ACC112 (cell line): ENCODE measurements at regions not wholly inside any gene's neighbourhood (a gene's known extent, or its start where the extent isn't known, plus 50 kb on each side); places are given as distances from the start of the nearest gene placed in this dataset.
"Not testable (repeated sequence)": the region's sequence is repeated elsewhere in the genome, so short reads cannot be mapped to it uniquely, and the experiment has no call there.

Experiments used
- H2AFZ ChIP-seq: fragments of 200-600 bp; sonication (generic); one replicate; pipeline ENCODE4 v1.6.0; 2017; ENCODE audit warnings: antibody characterized with exemption, low read length; ENCODE audit not compliant: unreplicated experiment
- H3K27ac ChIP-seq: fragments of 200-600 bp; sonication (generic); 2 replicates; pipeline ENCODE4 v1.5.1; 2014; ENCODE audit warnings: low read depth, mild to moderate bottlenecking, antibody characterized with exemption, low read length, moderate library complexity
- H3K27me3 ChIP-seq: fragments of 200-600 bp; sonication (generic); 2 replicates; pipeline ENCODE4 v1.6.1; 2014; ENCODE audit warnings: mild to moderate bottlenecking, antibody characterized with exemption, low read length, moderate library complexity, mixed read lengths; ENCODE audit not compliant: insufficient read depth
- H3K36me3 ChIP-seq: fragments of 200-600 bp; sonication (generic); 2 replicates; pipeline ENCODE4 v1.6.1; 2016; ENCODE audit warnings: mild to moderate bottlenecking, antibody characterized with exemption, low read length, moderate library complexity, mixed read lengths; ENCODE audit not compliant: insufficient read depth
- H3K4me1 ChIP-seq: fragments of 200-600 bp; sonication (generic); one replicate; pipeline ENCODE4 v1.6.1; 2016; ENCODE audit warnings: low read length, mixed read lengths; ENCODE audit not compliant: insufficient read depth, unreplicated experiment, control insufficient read depth
- H3K4me3 ChIP-seq: fragments of 200-600 bp; sonication (generic); 2 replicates; pipeline ENCODE4 v1.5.1; 2014; ENCODE audit warnings: mild to moderate bottlenecking, low read depth, low read length
- H3K79me2 ChIP-seq: fragments of 200-600 bp; sonication (generic); one replicate; pipeline ENCODE4 v1.6.0; 2016; ENCODE audit warnings: low read length; ENCODE audit not compliant: control insufficient read depth, unreplicated experiment, insufficient read depth

- peaks cover 3% of the 10 kb centered on the region for H3K4me1 ChIP-seq
- no peak overlapping the region for H2AFZ ChIP-seq
- H3K27ac ChIP-seq = no peak overlapping the region
- H3K79me2 ChIP-seq = no peaks in the 10 kb centered on the region
- H3K27me3 ChIP-seq = no peaks in the 10 kb centered on the region
- H3K36me3 ChIP-seq = no peaks in the 10 kb centered on the region
- H3K4me3 ChIP-seq = no peak overlapping the region
Measured at GRCh38 chr7:121621937-121622336, 225.8 kb upstream of the FAM3C start.

- Histone ChIP-seq H3K79me2 (no peaks in the 10 kb centered on the region), H3K36me3 (no peaks in the 10 kb centered on the region), H3K4me1 (peaks cover 3% of the 10 kb centered on the region), H3K27ac (no peak overlapping the region), H2AFZ (no peak overlapping the region), H3K27me3 (no peaks in the 10 kb centered on the region), H3K4me3 (no peak overlapping the region)
Measured at GRCh38 chr7:121620953-121621606, 225.0 kb upstream of the FAM3C start.

- H3K4me1 ChIP-seq = peaks cover 3% of the 10 kb centered on the region
- H3K79me2 ChIP-seq = no peaks in the 10 kb centered on the region
- H3K27ac ChIP-seq = no peak overlapping the region
- H3K4me3 ChIP-seq = no peak overlapping the region
- H3K36me3 ChIP-seq = no peaks in the 10 kb centered on the region
- no peak overlapping the region for H2AFZ ChIP-seq
- no peaks in the 10 kb centered on the region for H3K27me3 ChIP-seq
Measured at GRCh38 chr7:121620206-121620605, 224.1 kb upstream of the FAM3C start.

GRCh38 chr7:121618182-121618581 lies 222.1 kb upstream of the FAM3C start:
- Histone ChIP-seq H3K79me2 (no peaks in the 10 kb centered on the region), H3K4me3 (no peak overlapping the region), H3K27me3 (no peaks in the 10 kb centered on the region), H3K27ac (no peak overlapping the region), H3K36me3 (no peaks in the 10 kb centered on the region), H2AFZ (no peak overlapping the region), H3K4me1 (peaks cover 1% of the 10 kb centered on the region)

GRCh38 chr7:121610243-121610642 lies 214.1 kb upstream of the FAM3C start:
- Histone ChIP-seq H3K36me3 (no peaks in the 10 kb centered on the region), H2AFZ (no peak overlapping the region), H3K4me3 (no peak overlapping the region), H3K27me3 (no peaks in the 10 kb centered on the region), H3K4me1 (peaks cover 6% of the 10 kb centered on the region), H3K79me2 (no peaks in the 10 kb centered on the region), H3K27ac (no peak overlapping the region)

- Histone ChIP-seq H3K4me3 (no peak overlapping the region), H3K36me3 (no peaks in the 10 kb centered on the region), H3K27ac (no peak overlapping the region), H3K4me1 (peaks cover 17% of the 10 kb centered on the region), H3K27me3 (no peaks in the 10 kb centered on the region), H3K79me2 (no peaks in the 10 kb centered on the region), H2AFZ (no peak overlapping the region)
Measured at GRCh38 chr7:121609208-121609607, 213.1 kb upstream of the FAM3C start.

- Histone ChIP-seq H3K4me1 (peaks cover 21% of the 10 kb centered on the region), H3K27me3 (no peaks in the 10 kb centered on the region)
Measured at GRCh38 chr7:121608785-121609184, 212.7 kb upstream of the FAM3C start.

GRCh38 chr7:121608183-121608582 lies 212.1 kb upstream of the FAM3C start:
- peaks cover 21% of the 10 kb centered on the region for H3K4me1 ChIP-seq
- H3K4me3 ChIP-seq, H3K27ac ChIP-seq, H2AFZ ChIP-seq, H3K36me3 ChIP-seq, H3K27me3 ChIP-seq, H3K79me2 ChIP-seq: not testable (repeated sequence)

More at GRCh38 chr7:121608785-121609184, 212.7 kb upstream of the FAM3C start:
- H3K4me3 ChIP-seq = no peak overlapping the region
- no peak overlapping the region for H2AFZ ChIP-seq
- no peaks in the 10 kb centered on the region for H3K36me3 ChIP-seq
- no peaks in the 10 kb centered on the region for H3K79me2 ChIP-seq
- no peak overlapping the region for H3K27ac ChIP-seq

GRCh38 chr7:121605317-121605680 lies 209.2 kb upstream of the FAM3C start:
- H3K79me2 ChIP-seq = no peaks in the 10 kb centered on the region
- H3K36me3 ChIP-seq = no peaks in the 10 kb centered on the region
- peak overlapping the region; percentile 63 for H2AFZ ChIP-seq
- peaks cover 21% of the 10 kb centered on the region for H3K4me1 ChIP-seq
- peak overlapping the region; percentile 49 for H3K27ac ChIP-seq
- H3K27me3 ChIP-seq = no peaks in the 10 kb centered on the region
- H3K4me3 ChIP-seq = no peak overlapping the region

GRCh38 chr7:121604627-121605316 lies 208.7 kb upstream of the FAM3C start:
- H3K27ac ChIP-seq = peak overlapping the region; percentile 49
- no peaks in the 10 kb centered on the region for H3K27me3 ChIP-seq
- peak overlapping the region; percentile 63 for H2AFZ ChIP-seq
- no peaks in the 10 kb centered on the region for H3K36me3 ChIP-seq
- peak overlapping the region; percentile 16; the same call in 1 of the 2 replicates for H3K4me3 ChIP-seq
- H3K4me1 ChIP-seq = peaks cover 21% of the 10 kb centered on the region
- no peaks in the 10 kb centered on the region for H3K79me2 ChIP-seq

- H3K27ac ChIP-seq = peak overlapping the region; percentile 49
- peaks cover 21% of the 10 kb centered on the region for H3K4me1 ChIP-seq
- H3K79me2 ChIP-seq = no peaks in the 10 kb centered on the region
- H3K27me3 ChIP-seq = no peaks in the 10 kb centered on the region
- no peak overlapping the region for H2AFZ ChIP-seq
- H3K36me3 ChIP-seq = no peaks in the 10 kb centered on the region
- H3K4me3 ChIP-seq = no peak overlapping the region
Measured at GRCh38 chr7:121603886-121604285, 207.8 kb upstream of the FAM3C start.
